ENCODE measurements at regions not wholly inside any gene's neighbourhood (a gene's known extent, or its start where the extent isn't known, plus 50 kb on each side); places are given as distances from the start of the nearest gene placed in this dataset.
"Not testable (repeated sequence)": the region's sequence is repeated elsewhere in the genome, so short reads cannot be mapped to it uniquely, and the experiment has no call there.

GRCh38 chr2:160816916-160817499, 323.4 kb upstream of the RBMS1 start:
- no peak for DNase-seq

- no peak for DNase-seq
Measured at GRCh38 chr2:160820691-160821090, 327.1 kb upstream of the RBMS1 start.

GRCh38 chr2:160822006-160822405, 328.4 kb upstream of the RBMS1 start:
- no peak for DNase-seq

GRCh38 chr2:160825433-160825832, 331.8 kb upstream of the RBMS1 start:
- DNase-seq, result no peak

- DNase-seq, result no peak
Measured at GRCh38 chr2:160826496-160826895, 332.9 kb upstream of the RBMS1 start.

GRCh38 chr2:160828076-160828475, 332.2 kb upstream of the TANK start:
- no peak for DNase-seq

GRCh38 chr2:160832381-160832780, 327.8 kb upstream of the TANK start:
- DNase-seq, result not testable (repeated sequence)

- DNase-seq, result no peak
Measured at GRCh38 chr2:160835166-160835565, 325.1 kb upstream of the TANK start.

- no peak for DNase-seq
Measured at GRCh38 chr2:160836755-160837154, 323.5 kb upstream of the TANK start.

GRCh38 chr2:160837416-160837815, 322.8 kb upstream of the TANK start:
- no peak for DNase-seq

- DNase-seq, result no peak
Measured at GRCh38 chr2:160838147-160838546, 322.1 kb upstream of the TANK start.

- no peak for DNase-seq
Measured at GRCh38 chr2:160838691-160839090, 321.5 kb upstream of the TANK start.

- DNase-seq, result no peak
Measured at GRCh38 chr2:160842286-160842685, 317.9 kb upstream of the TANK start.

- no peak for DNase-seq
Measured at GRCh38 chr2:160859096-160859495, 301.1 kb upstream of the TANK start.

- DNase-seq, result no peak
Measured at GRCh38 chr2:160862226-160862625, 298.0 kb upstream of the TANK start.

GRCh38 chr2:160868891-160869290, 291.3 kb upstream of the TANK start:
- no peak for DNase-seq

- DNase-seq, result no peak
Measured at GRCh38 chr2:160869411-160869810, 290.8 kb upstream of the TANK start.

GRCh38 chr2:160870729-160871465, 289.3 kb upstream of the TANK start:
- DNase-seq, result no peak

GRCh38 chr2:160871953-160872352, 288.3 kb upstream of the TANK start:
- no peak for DNase-seq

GRCh38 chr2:160876029-160876428, 284.2 kb upstream of the TANK start:
- no peak for DNase-seq

- DNase-seq, result no peak
Measured at GRCh38 chr2:160876765-160877164, 283.5 kb upstream of the TANK start.

GRCh38 chr2:160878618-160879017, 281.6 kb upstream of the TANK start:
- no peak for DNase-seq

- DNase-seq, result no peak
Measured at GRCh38 chr2:160882906-160883305, 277.3 kb upstream of the TANK start.

- no peak for DNase-seq
Measured at GRCh38 chr2:160884056-160884455, 276.2 kb upstream of the TANK start.
